Medulla oblongata (tissue), 1 donor: ENCODE measurements at regions not wholly inside any gene's neighbourhood (a gene's known extent, or its start where the extent isn't known, plus 50 kb on each side); places are given as distances from the start of the nearest gene placed in this dataset.
A peak's percentile ranks its signal among the peaks of the same experiment; 100 is the strongest.
"Not testable (repeated sequence)": the region's sequence is repeated elsewhere in the genome, so short reads cannot be mapped to it uniquely, and the experiment has no call there.

Source experiments
- DNase-seq: peaks from one replicate; pipeline ENCODE4 v3.0.0-alpha.2; 2015; ENCODE audit errors: extremely low spot score

GRCh38 chr18:40371673-40372072 lies 1583.4 kb upstream of the PIK3C3 start:
- DNase-seq, result no peak

GRCh38 chr18:40367576-40367975 lies 1587.5 kb upstream of the PIK3C3 start:
- DNase-seq, result no peak

GRCh38 chr18:40366521-40366920 lies 1588.5 kb upstream of the PIK3C3 start:
- no peak for DNase-seq

GRCh38 chr18:40365526-40365925 lies 1589.5 kb upstream of the PIK3C3 start:
- DNase-seq, result no peak

GRCh38 chr18:40360558-40360957 lies 1594.5 kb upstream of the PIK3C3 start:
- no peak for DNase-seq

- DNase-seq, result no peak
Measured at GRCh38 chr18:40357536-40357935, 1597.5 kb upstream of the PIK3C3 start.

GRCh38 chr18:40356168-40356567 lies 1598.9 kb upstream of the PIK3C3 start:
- DNase-seq, result no peak

GRCh38 chr18:40355726-40356125 lies 1599.3 kb upstream of the PIK3C3 start:
- no peak for DNase-seq

- DNase-seq, result no peak
Measured at GRCh38 chr18:40348196-40348595, 1606.8 kb upstream of the PIK3C3 start.

GRCh38 chr18:40347261-40347660 lies 1607.8 kb upstream of the PIK3C3 start:
- no peak for DNase-seq

- no peak for DNase-seq
Measured at GRCh38 chr18:40346146-40346545, 1608.9 kb upstream of the PIK3C3 start.

- DNase-seq, result no peak
Measured at GRCh38 chr18:40341701-40342100, 1613.3 kb upstream of the PIK3C3 start.

- DNase-seq, result no peak
Measured at GRCh38 chr18:40338284-40338683, 1616.8 kb upstream of the PIK3C3 start.

GRCh38 chr18:40326985-40327384 lies 1628.0 kb upstream of the PIK3C3 start:
- no peak for DNase-seq

- no peak for DNase-seq
Measured at GRCh38 chr18:40325988-40326387, 1629.0 kb upstream of the PIK3C3 start.

GRCh38 chr18:40314199-40314598 lies 1640.8 kb upstream of the PIK3C3 start:
- DNase-seq, result no peak

- no peak for DNase-seq
Measured at GRCh38 chr18:40313030-40313642, 1641.9 kb upstream of the PIK3C3 start.

- DNase-seq, result no peak
Measured at GRCh38 chr18:40307627-40308026, 1647.4 kb upstream of the PIK3C3 start.

GRCh38 chr18:40296717-40297413 lies 1658.2 kb upstream of the PIK3C3 start:
- DNase-seq, result no peak

GRCh38 chr18:40292985-40293710 lies 1661.9 kb upstream of the PIK3C3 start:
- peak; percentile 15 for DNase-seq

- DNase-seq, result no peak
Measured at GRCh38 chr18:40283560-40283959, 1671.5 kb upstream of the PIK3C3 start.

GRCh38 chr18:40281356-40281755 lies 1673.7 kb upstream of the PIK3C3 start:
- DNase-seq, result not testable (repeated sequence)

- DNase-seq, result no peak
Measured at GRCh38 chr18:40274618-40275196, 1680.3 kb upstream of the PIK3C3 start.
